Heart right ventricle (tissue), 16 donors: ENCODE measurements at regions not wholly inside any gene's neighbourhood (a gene's known extent, or its start where the extent isn't known, plus 50 kb on each side); places are given as distances from the start of the nearest gene placed in this dataset.
"Not testable (repeated sequence)": the region's sequence is repeated elsewhere in the genome, so short reads cannot be mapped to it uniquely, and the experiment has no call there.

Experiments used
- ATAC-seq, 8 donors: fragments of 200-7000 bp; cut with Tn5 transposase; one replicate each; pipeline ENCODE4 v1.9.1; 2020; ENCODE audit warnings: mild to moderate bottlenecking in 8 of 8, moderate library complexity in 8 of 8, moderate number of reproducible peaks in 1 of 8
- DNase-seq, 2 donors: peaks; one replicate each; pipeline ENCODE4 v3.0.0-alpha.2; 2020
- H3K27ac ChIP-seq, 10 donors: fragments of 200-600 bp; sonication (generic) in 2 of 10; one replicate each; pipeline versions ENCODE4 v1.5.0 to v1.8.0; 2020 to 2022; ENCODE audit warnings: mild to moderate bottlenecking in 3 of 10
- H3K27me3 ChIP-seq, 7 donors: fragments of 200-600 bp; one replicate each; pipeline ENCODE4 v1.8.0; 2021 to 2022; ENCODE audit warnings: mild to moderate bottlenecking in 2 of 7
- H3K36me3 ChIP-seq, 9 donors: fragments of 200-600 bp; sonication (generic) in 1 of 9; one replicate each; pipeline versions ENCODE4 v1.5.0 to v1.8.0; 2020 to 2022; ENCODE audit warnings: mild to moderate bottlenecking in 2 of 9
- H3K4me1 ChIP-seq, 9 donors: fragments of 200-600 bp; sonication (generic) in 1 of 9; one replicate each; pipeline versions ENCODE4 v1.5.0 to v1.8.0; 2020 to 2022; ENCODE audit warnings: mild to moderate bottlenecking in 4 of 9
- H3K4me3 ChIP-seq, 10 donors: fragments of 200-600 bp; sonication (generic) in 2 of 10; one replicate each; pipeline versions ENCODE4 v1.5.0 to v1.8.0; 2020 to 2022; ENCODE audit warnings: mild to moderate bottlenecking in 7 of 10, moderate library complexity in 2 of 10
- H3K9me3 ChIP-seq, 11 donors: fragments of 200-600 bp in 10 of 11; sonication (generic) in 2 of 11; one replicate each; pipeline versions ENCODE4 v1.5.0 to v1.8.0; 2013 to 2022; ENCODE audit warnings: mild to moderate bottlenecking in 2 of 11, control low read depth in 1 of 11, moderate library complexity in 1 of 11
- CTCF ChIP-seq, 9 donors: fragments of 200-600 bp; sonication (generic) in 2 of 9; IDR thresholded peaks; one replicate each; pipeline versions ENCODE4 v1.5.0 to v1.8.0; 2021 to 2022; ENCODE audit warnings: antibody characterized with exemption in 9 of 9, mild to moderate bottlenecking in 5 of 9, moderate library complexity in 1 of 9
- whole genome bisulfite sequencing, 2 donors: extraction: QIAGEN DNeasy Blood & Tissue Kit; methylation state at CpG; one replicate each; pipeline ENCODE4 v1.1.7; 2013; ENCODE audit warnings: inconsistent platforms in 1 of 2; 5-methylcytosine and 5-hydroxymethylcytosine counted together
- intact Hi-C, 10 donors: fragments of 100-400 bp; cut with DNase I; formaldehyde crosslinking; loops; one replicate each; pipeline versions ENCODE4 v1.11.1 to v1.14.2; 2022
- donor health status: Arrhythmogenic right ventricular cardiomyopathy.
- donor health status: ischemic (EF 13 %, LVEDD 7.1; RV severe dilation, severe dysfunction).
- donor health status: healthy with polysubstance abuse.
- donor health status: DM: no; HTN: yes; CAD: no.
- donor health status: DM: no; HTN: no; CAD: no.
- donor health status: ischemic (EF 25% LVEDD 6.9; RV normal size, moderate dysfunction).
- donor health status: ischemic (EF 25% LVEDD 5.7; RV mildly dilated, moderate dysfunction).
- donor health status: healthy.
- donor health status: DM: yes; HTN: yes; CAD: no.
- donor health status: Ischemic cardiomyopathy.
- donor health status: ischemic (EF 35%, LVEDD 5.7; RV mildly dilated, moderate dysfunction).
- donor health status: nonischemic (EF 11% LVEDD 7.7; RV severe dilation, severe dysfunction).
- donor health status: DM: yes; HTN: yes; CAD: no.
- donor health status: PGD.
- donor health status: ischemic (EF 29% LVEDD 5.4; RV normal size, mild dysfunction).
- donor health status: nonischemic (EF 23%, LVEDD 6.1; RV moderate dilation, normal function).

- Histone ChIP-seq H3K4me3 (no peak overlapping the region), H3K27me3 (no peaks in the 10 kb centered on the region), H3K9me3 (peaks cover 0 to 40% (median 23%) of the 10 kb centered on the region in 11 donors), H3K36me3 (no peaks in the 10 kb centered on the region), H3K27ac (no peak overlapping the region), H3K4me1 (no peaks in the 10 kb centered on the region)
- ATAC-seq (no peak), DNase-seq (no peak)
- TF ChIP-seq CTCF (IDR thresholded peaks at IDR 0.05), result no peak
- intact Hi-C loops, result no loop called here
Measured at GRCh38 chr12:70008944-70009343, 183.9 kb downstream of the MYRFL start.

- DNase-seq (no peak), ATAC-seq (no peak)
- no peak overlapping the region for H3K4me3 ChIP-seq
- no peak overlapping the region for H3K27ac ChIP-seq
- no peaks in the 10 kb centered on the region for H3K36me3 ChIP-seq
- intact Hi-C loops, result no loop called here
- no peak for TF ChIP-seq CTCF (IDR thresholded peaks at IDR 0.05)
- WGBS, 2 donors, result 92 to 95% methylated on average over 1 of the region's 1 CpG
- no peaks in the 10 kb centered on the region for H3K4me1 ChIP-seq
- H3K27me3 ChIP-seq, result no peaks in the 10 kb centered on the region
- H3K9me3 ChIP-seq, result peaks cover 0 to 40% (median 23%) of the 10 kb centered on the region in 11 donors
Measured at GRCh38 chr12:70011353-70011752, 186.3 kb downstream of the MYRFL start.

- 73 to 85% methylated on average over 20 to 21 of the region's 23 CpGs for WGBS, 2 donors
- H3K4me1 ChIP-seq, ATAC-seq, intact Hi-C loops, H3K36me3 ChIP-seq, H3K4me3 ChIP-seq, H3K27ac ChIP-seq, DNase-seq, H3K27me3 ChIP-seq: not testable (repeated sequence)
- H3K9me3 ChIP-seq, result peaks cover 0 to 25% (median 14%) of the 10 kb centered on the region in 11 donors
Measured at GRCh38 chr12:70013016-70013415, 188.0 kb downstream of the MYRFL start.

- intact Hi-C loops, result no loop called here
- H3K4me1 ChIP-seq, result no peaks in the 10 kb centered on the region
- H3K36me3 ChIP-seq, result no peaks in the 10 kb centered on the region
- no peak overlapping the region for H3K4me3 ChIP-seq
- no peak for TF ChIP-seq CTCF (IDR thresholded peaks at IDR 0.05)
- H3K27ac ChIP-seq, result no peak overlapping the region
- no peaks in the 10 kb centered on the region for H3K27me3 ChIP-seq
- H3K9me3 ChIP-seq, result peaks cover 0 to 10% (median 0%) of the 10 kb centered on the region in 11 donors
- no peak for ATAC-seq
- 90 to 91% methylated on average over 15 of the region's 15 CpGs for WGBS, 2 donors
- DNase-seq, result no peak
Measured at GRCh38 chr12:70028515-70028914, 203.5 kb downstream of the MYRFL start.

GRCh38 chr12:70028918-70029317 is 203.9 kb downstream of the MYRFL start:
- intact Hi-C loops, result no loop called here
- Histone ChIP-seq H3K4me1 (no peaks in the 10 kb centered on the region), H3K27me3 (no peaks in the 10 kb centered on the region), H3K27ac (no peak overlapping the region), H3K4me3 (no peak overlapping the region), H3K36me3 (no peaks in the 10 kb centered on the region), H3K9me3 (peaks cover 0 to 10% (median 0%) of the 10 kb centered on the region in 11 donors)
- TF ChIP-seq CTCF (IDR thresholded peaks at IDR 0.05), result no peak
- 77 to 86% methylated on average over 3 of the region's 3 CpGs for WGBS, 2 donors
- no peak for ATAC-seq
- no peak for DNase-seq
